Lung (tissue), 11 donors: ENCODE measurements at regions not wholly inside any gene's neighbourhood (a gene's known extent, or its start where the extent isn't known, plus 50 kb on each side); places are given as distances from the start of the nearest gene placed in this dataset.

Experiments
- ATAC-seq: fragments of 200-7000 bp; cut with Tn5 transposase; one replicate; pipeline ENCODE4 v1.9.1; 2020; ENCODE audit warnings: moderate number of reproducible peaks; ENCODE audit not compliant: insufficient read depth, low FRiP score
- DNase-seq, 3 donors: peaks; one replicate each; pipeline ENCODE4 v3.0.0-alpha.2; 2013 to 2017
- H3K27ac ChIP-seq, 2 donors: one replicate each; pipeline ENCODE4 v1.5.1; 2013; ENCODE audit warnings: mild to moderate bottlenecking in 2 of 2, moderate library complexity in 2 of 2, control low read depth in 1 of 2, inconsistent platforms in 1 of 2, low read depth in 1 of 2, low read length in 1 of 2
- H3K27me3 ChIP-seq, 3 donors: one replicate each; pipeline ENCODE4 v1.5.1; 2013; ENCODE audit warnings: low read length in 2 of 3; ENCODE audit not compliant: control insufficient read depth in 3 of 3, insufficient read depth in 3 of 3
- H3K36me3 ChIP-seq, 4 donors: one replicate each; pipeline ENCODE4 v1.5.1; 2013; ENCODE audit warnings: low read length in 4 of 4, mild to moderate bottlenecking in 1 of 4, moderate library complexity in 1 of 4; ENCODE audit not compliant: control insufficient read depth in 4 of 4, insufficient read depth in 4 of 4
- H3K4me1 ChIP-seq, 5 donors: one replicate each; pipeline ENCODE4 v1.5.1; 2013; ENCODE audit warnings: low read length in 5 of 5, mild to moderate bottlenecking in 2 of 5, moderate library complexity in 1 of 5; ENCODE audit not compliant: control insufficient read depth in 5 of 5, insufficient read depth in 5 of 5
- H3K4me3 ChIP-seq: one replicate; pipeline ENCODE4 v1.5.1; 2013; ENCODE audit warnings: mild to moderate bottlenecking, control low read depth, moderate library complexity
- H3K9ac ChIP-seq, 2 donors: one replicate each; pipeline ENCODE4 v1.5.1; 2013; ENCODE audit warnings: low read length in 2 of 2, control low read depth in 1 of 2; ENCODE audit not compliant: insufficient read depth in 1 of 2
- H3K9me3 ChIP-seq, 4 donors: one replicate each; pipeline ENCODE4 v1.5.1; 2013; ENCODE audit warnings: low read length in 3 of 4, mild to moderate bottlenecking in 1 of 4, moderate library complexity in 1 of 4; ENCODE audit not compliant: control insufficient read depth in 4 of 4, insufficient read depth in 3 of 4
- WGBS, 2 donors: extraction: QIAGEN DNeasy Blood & Tissue Kit; methylation state at CpG; one replicate each; pipeline ENCODE4 v1.1.7; 2013; 5-methylcytosine and 5-hydroxymethylcytosine counted together
- TF ChIP-seq, protein P1 (sequence below): IDR thresholded peaks from 2 replicates; pipeline ENCODE4 v1.5.1; 2012; ENCODE audit warnings: mild to moderate bottlenecking; ENCODE audit errors: control extremely low read depth, extremely low read depth
- donor health status: control.
- donor health status: control.
- donor health status: Bipolar disorder and iron deficiency.
- donor health status: healthy.
- donor health status: DM: yes; HTN: yes; CAD: no.

DNA sequence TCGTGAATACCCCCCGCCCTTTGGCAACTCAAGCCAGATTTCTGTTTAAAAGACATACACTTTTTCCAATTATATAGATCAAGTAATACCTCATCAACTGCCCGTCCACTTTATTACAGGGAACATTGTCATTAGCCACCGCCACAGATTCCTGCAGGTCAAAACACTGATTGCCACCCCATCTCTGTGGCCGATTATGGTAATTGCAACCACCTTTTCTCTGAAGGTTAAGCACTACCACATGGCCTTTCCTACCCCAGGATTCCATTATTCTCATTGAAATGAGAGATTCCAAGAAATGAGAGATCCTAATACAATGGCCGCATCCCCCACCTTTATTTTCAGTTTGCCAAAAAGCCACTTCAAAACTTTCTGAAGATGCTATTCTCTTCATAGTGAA lies 478.8 kb upstream of the HSF2 start:
- no peak for DNase-seq
- whole genome bisulfite sequencing, 2 donors: 81 to 90% methylated on average over 6 of the region's 6 CpGs
- no peaks in the 10 kb centered on the region for H3K36me3 ChIP-seq
- no peak overlapping the region for H3K9ac ChIP-seq
- TF ChIP-seq, protein P1, sequence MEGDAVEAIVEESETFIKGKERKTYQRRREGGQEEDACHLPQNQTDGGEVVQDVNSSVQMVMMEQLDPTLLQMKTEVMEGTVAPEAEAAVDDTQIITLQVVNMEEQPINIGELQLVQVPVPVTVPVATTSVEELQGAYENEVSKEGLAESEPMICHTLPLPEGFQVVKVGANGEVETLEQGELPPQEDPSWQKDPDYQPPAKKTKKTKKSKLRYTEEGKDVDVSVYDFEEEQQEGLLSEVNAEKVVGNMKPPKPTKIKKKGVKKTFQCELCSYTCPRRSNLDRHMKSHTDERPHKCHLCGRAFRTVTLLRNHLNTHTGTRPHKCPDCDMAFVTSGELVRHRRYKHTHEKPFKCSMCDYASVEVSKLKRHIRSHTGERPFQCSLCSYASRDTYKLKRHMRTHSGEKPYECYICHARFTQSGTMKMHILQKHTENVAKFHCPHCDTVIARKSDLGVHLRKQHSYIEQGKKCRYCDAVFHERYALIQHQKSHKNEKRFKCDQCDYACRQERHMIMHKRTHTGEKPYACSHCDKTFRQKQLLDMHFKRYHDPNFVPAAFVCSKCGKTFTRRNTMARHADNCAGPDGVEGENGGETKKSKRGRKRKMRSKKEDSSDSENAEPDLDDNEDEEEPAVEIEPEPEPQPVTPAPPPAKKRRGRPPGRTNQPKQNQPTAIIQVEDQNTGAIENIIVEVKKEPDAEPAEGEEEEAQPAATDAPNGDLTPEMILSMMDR: no peak
- H3K27me3 ChIP-seq: no peaks in the 10 kb centered on the region
- no peaks in the 10 kb centered on the region for H3K9me3 ChIP-seq
- H3K4me3 ChIP-seq: no peak overlapping the region
- H3K4me1 ChIP-seq: no peaks in the 10 kb centered on the region
- ATAC-seq: no peak
- no peak overlapping the region for H3K27ac ChIP-seq

DNA sequence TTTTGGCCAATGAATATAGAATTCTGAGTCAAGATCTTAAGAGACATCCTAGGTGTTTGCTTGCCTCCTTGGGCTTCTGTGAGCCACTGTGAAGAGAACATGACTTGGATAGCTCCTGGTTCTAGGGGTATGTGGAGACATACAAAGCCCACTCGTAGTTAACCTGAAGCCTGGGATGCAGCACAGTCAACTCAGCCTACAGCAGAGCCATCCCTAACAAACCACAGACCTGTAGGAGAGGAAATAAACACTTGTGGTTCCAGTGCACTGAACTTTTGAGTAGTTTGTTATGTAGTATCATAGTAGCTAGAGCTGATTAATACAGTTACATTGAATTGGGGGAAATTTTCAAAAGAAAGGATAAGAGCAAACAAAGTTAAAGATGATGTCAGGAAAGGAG lies 474.4 kb upstream of the HSF2 start:
- WGBS, 2 donors: 56 to 63% methylated on average over 1 of the region's 1 CpG
- H3K9ac ChIP-seq: no peak overlapping the region
- no peaks in the 10 kb centered on the region for H3K9me3 ChIP-seq
- DNase-seq: no peak
- H3K27me3 ChIP-seq: no peaks in the 10 kb centered on the region
- TF ChIP-seq, protein P1: no peak
- ATAC-seq: no peak
- H3K36me3 ChIP-seq: no peaks in the 10 kb centered on the region
- H3K4me3 ChIP-seq: no peak overlapping the region
- H3K27ac ChIP-seq: no peak overlapping the region
- H3K4me1 ChIP-seq: no peaks in the 10 kb centered on the region

GRCh38 chr6:121925534-121926255 lies 473.8 kb upstream of the HSF2 start:
- H3K27ac ChIP-seq: no peak overlapping the region
- H3K9ac ChIP-seq: no peak overlapping the region
- no peaks in the 10 kb centered on the region for H3K27me3 ChIP-seq
- no peaks in the 10 kb centered on the region for H3K4me1 ChIP-seq
- H3K4me3 ChIP-seq: no peak overlapping the region
- no peak for ATAC-seq
- no peak for DNase-seq
- H3K36me3 ChIP-seq: no peaks in the 10 kb centered on the region
- WGBS, 2 donors: 70 to 77% methylated on average over 3 of the region's 3 CpGs
- H3K9me3 ChIP-seq: no peaks in the 10 kb centered on the region
- TF ChIP-seq, protein P1: no peak

- TF ChIP-seq, protein P1: no peak
- ATAC-seq (no peak), DNase-seq (no peak)
- no peak overlapping the region for H3K27ac ChIP-seq
- H3K27me3 ChIP-seq: no peaks in the 10 kb centered on the region
- whole genome bisulfite sequencing, 2 donors: 61 to 64% methylated on average over 1 of the region's 1 CpG
- no peaks in the 10 kb centered on the region for H3K36me3 ChIP-seq
- H3K4me1 ChIP-seq: peaks cover 0 to 5% (median 0%) of the 10 kb centered on the region in 5 donors
- no peak overlapping the region for H3K4me3 ChIP-seq
- H3K9me3 ChIP-seq: no peaks in the 10 kb centered on the region
- H3K9ac ChIP-seq: no peak overlapping the region
Measured at GRCh38 chr6:121929301-121929700, 470.2 kb upstream of the HSF2 start.
